Fibroblast of skin of left quadriceps (primary cell): ENCODE measurements at regions not wholly inside any gene's neighbourhood (a gene's known extent, or its start where the extent isn't known, plus 50 kb on each side); places are given as distances from the start of the nearest gene placed in this dataset.

ENCODE experiments used
- DNase-seq, 2 experiments: peaks; one replicate each; pipeline ENCODE4 v3.0.0-alpha.2; 2013; ENCODE audit warnings: low read depth in 2 of 2

GRCh38 chr11:109799604-109800003, 293.6 kb upstream of the ZC3H12C start:
- DNase-seq: no peak

GRCh38 chr11:109804911-109805310, 288.3 kb upstream of the ZC3H12C start:
- no peak for DNase-seq

GRCh38 chr11:109806205-109806604, 287.0 kb upstream of the ZC3H12C start:
- DNase-seq: no peak

- DNase-seq: no peak
Measured at GRCh38 chr11:109808569-109808968, 284.6 kb upstream of the ZC3H12C start.

GRCh38 chr11:109814824-109815223, 278.4 kb upstream of the ZC3H12C start:
- DNase-seq: no peak

GRCh38 chr11:109815500-109816150, 277.6 kb upstream of the ZC3H12C start:
- DNase-seq: no peak

GRCh38 chr11:109818290-109818689, 274.9 kb upstream of the ZC3H12C start:
- no peak for DNase-seq

GRCh38 chr11:109819410-109819809, 273.8 kb upstream of the ZC3H12C start:
- DNase-seq: no peak

GRCh38 chr11:109821511-109821910, 271.7 kb upstream of the ZC3H12C start:
- peak; percentile 37 to 42 for DNase-seq

- DNase-seq: no peak
Measured at GRCh38 chr11:109822436-109823102, 270.6 kb upstream of the ZC3H12C start.

GRCh38 chr11:109828387-109828786, 264.8 kb upstream of the ZC3H12C start:
- no peak for DNase-seq

GRCh38 chr11:109838026-109838425, 255.2 kb upstream of the ZC3H12C start:
- peak; percentile 74 to 77 for DNase-seq

- peak; percentile 78 to 80 for DNase-seq
Measured at GRCh38 chr11:109845437-109845836, 247.8 kb upstream of the ZC3H12C start.

GRCh38 chr11:109847621-109848020, 245.6 kb upstream of the ZC3H12C start:
- no peak for DNase-seq

- DNase-seq: no peak
Measured at GRCh38 chr11:109849051-109849450, 244.1 kb upstream of the ZC3H12C start.

GRCh38 chr11:109849946-109850345, 243.2 kb upstream of the ZC3H12C start:
- DNase-seq: no peak

- no peak for DNase-seq
Measured at GRCh38 chr11:109851780-109852390, 241.3 kb upstream of the ZC3H12C start.

- peak; percentile 66 to 74 for DNase-seq
Measured at GRCh38 chr11:109853156-109853776, 239.9 kb upstream of the ZC3H12C start.

- no peak for DNase-seq
Measured at GRCh38 chr11:109854731-109855130, 238.5 kb upstream of the ZC3H12C start.

- DNase-seq: no peak
Measured at GRCh38 chr11:109856928-109857327, 236.3 kb upstream of the ZC3H12C start.

GRCh38 chr11:109857637-109858036, 235.6 kb upstream of the ZC3H12C start:
- no peak for DNase-seq

GRCh38 chr11:109858152-109858551, 235.0 kb upstream of the ZC3H12C start:
- DNase-seq: no peak
